H9 (cell line): ENCODE measurements at regions not wholly inside any gene's neighbourhood (a gene's known extent, or its start where the extent isn't known, plus 50 kb on each side); places are given as distances from the start of the nearest gene placed in this dataset.

Experiments
- DNase-seq: peaks from one replicate; pipeline ENCODE4 v3.0.0-alpha.2; 2017
- H2AFZ ChIP-seq: one replicate; pipeline ENCODE4 v1.6.1; 2013; ENCODE audit warnings: mild to moderate bottlenecking, low read length, control low read depth, moderate library complexity
- H2AK5ac ChIP-seq: 2 replicates; pipeline ENCODE4 v1.6.1; 2013; ENCODE audit warnings: low read length, control low read depth, mixed read lengths; ENCODE audit not compliant: insufficient read length
- H2BK120ac ChIP-seq: one replicate; pipeline ENCODE4 v1.6.1; 2013; ENCODE audit warnings: low read depth, mild to moderate bottlenecking, low read length, control low read depth, inconsistent platforms; ENCODE audit not compliant: poor library complexity, severe bottlenecking
- H2BK12ac ChIP-seq: 2 replicates; pipeline ENCODE4 v1.6.1; 2013; ENCODE audit warnings: low read length, control low read depth, mixed read lengths, low read depth; ENCODE audit not compliant: insufficient read length
- H2BK15ac ChIP-seq: 2 replicates; pipeline ENCODE4 v1.6.1; 2013; ENCODE audit warnings: low read depth, low read length, control low read depth
- H2BK20ac ChIP-seq: one replicate; pipeline ENCODE4 v1.6.1; 2013; ENCODE audit warnings: low read depth, mild to moderate bottlenecking, low read length, control low read depth, inconsistent platforms; ENCODE audit not compliant: poor library complexity, severe bottlenecking
- H2BK5ac ChIP-seq: 2 replicates; pipeline ENCODE4 v1.6.1; 2013; ENCODE audit warnings: low read length, control low read depth, mixed read lengths; ENCODE audit not compliant: insufficient read length
- H3K14ac ChIP-seq: 2 replicates; pipeline ENCODE4 v1.6.1; 2013; ENCODE audit warnings: low read length, control low read depth; ENCODE audit not compliant: insufficient read depth
- H3K18ac ChIP-seq: 2 replicates; pipeline ENCODE4 v1.6.1; 2013; ENCODE audit warnings: low read depth, mild to moderate bottlenecking, mixed read lengths, low read length, control low read depth; ENCODE audit not compliant: insufficient read length
- H3K23ac ChIP-seq: 2 replicates; pipeline ENCODE4 v1.6.1; 2013; ENCODE audit warnings: low read length, control low read depth, mixed read lengths, low read depth; ENCODE audit not compliant: insufficient read length
- H3K23me2 ChIP-seq: 2 replicates; pipeline ENCODE4 v1.6.1; 2013; ENCODE audit warnings: low read depth, mild to moderate bottlenecking, mixed read lengths, low read length, control low read depth; ENCODE audit not compliant: insufficient read length, poor library complexity, severe bottlenecking
- H3K27ac ChIP-seq: 2 replicates; pipeline ENCODE4 v1.5.1; 2013; ENCODE audit warnings: low read length, control low read depth, mixed read lengths, low read depth; ENCODE audit not compliant: insufficient read length
- H3K27me3 ChIP-seq: 2 replicates; pipeline ENCODE4 v1.6.1; 2013; ENCODE audit warnings: low read length, control low read depth, inconsistent platforms; ENCODE audit not compliant: insufficient read depth
- H3K4ac ChIP-seq: 2 replicates; pipeline ENCODE4 v1.6.1; 2013; ENCODE audit warnings: low read depth, mild to moderate bottlenecking, control low read depth, inconsistent platforms, low read length, moderate library complexity
- H3K4me1 ChIP-seq: 2 replicates; pipeline ENCODE4 v1.6.1; 2013; ENCODE audit warnings: low read length, control low read depth, inconsistent platforms; ENCODE audit not compliant: insufficient read depth
- H3K4me2 ChIP-seq: 2 replicates; pipeline ENCODE4 v1.6.1; 2013; ENCODE audit warnings: low read length, control low read depth, mixed read lengths; ENCODE audit not compliant: insufficient read length, insufficient read depth
- H3K56ac ChIP-seq: 2 replicates; pipeline ENCODE4 v1.6.1; 2013; ENCODE audit warnings: low read depth, mild to moderate bottlenecking, mixed read lengths, low read length, control low read depth; ENCODE audit not compliant: insufficient read length
- H3K79me1 ChIP-seq: 2 replicates; pipeline ENCODE4 v1.6.1; 2013; ENCODE audit warnings: low read depth, mild to moderate bottlenecking, moderate library complexity, low read length, control low read depth, inconsistent platforms; ENCODE audit not compliant: insufficient read depth, poor library complexity, severe bottlenecking
- H3K79me2 ChIP-seq: 2 replicates; pipeline ENCODE4 v1.6.1; 2013; ENCODE audit warnings: low read length, control low read depth, inconsistent platforms; ENCODE audit not compliant: insufficient read depth
- H3K9ac ChIP-seq: 2 replicates; pipeline ENCODE4 v1.6.1; 2013; ENCODE audit warnings: low read length, control low read depth, mixed read lengths; ENCODE audit not compliant: insufficient read length; ENCODE audit errors: extremely low read depth
- H3K9me3 ChIP-seq: one replicate; pipeline ENCODE4 v1.6.1; 2013; ENCODE audit warnings: low read depth, low read length, inconsistent platforms; ENCODE audit not compliant: control insufficient read depth
- H3T11ph ChIP-seq: one replicate; pipeline ENCODE4 v1.6.1; 2013; ENCODE audit warnings: mild to moderate bottlenecking, low read length, control low read depth, inconsistent platforms
- H4K20me1 ChIP-seq: one replicate; pipeline ENCODE4 v1.6.1; 2013; ENCODE audit not compliant: control insufficient read depth, insufficient read length, insufficient read depth
- H4K5ac ChIP-seq: 2 replicates; pipeline ENCODE4 v1.6.1; 2013; ENCODE audit warnings: low read depth, mild to moderate bottlenecking, mixed read lengths, low read length, control low read depth; ENCODE audit not compliant: insufficient read length
- H4K8ac ChIP-seq: replicated peaks from 2 replicates; pipeline ENCODE4 v1.6.1; 2013; ENCODE audit warnings: low read length, control low read depth, mixed read lengths, low read depth; ENCODE audit not compliant: insufficient read length
- H4K91ac ChIP-seq: 2 replicates; pipeline ENCODE4 v1.6.1; 2013; ENCODE audit warnings: low read depth, mild to moderate bottlenecking, moderate library complexity, mixed read lengths, low read length, control low read depth; ENCODE audit not compliant: insufficient read length
- H3K27ac Mint-ChIP-seq, 3 experiments: 2 replicates in 2 of 3; 3 replicates in 1 of 3; pipeline ENCODE4 v1.8.0; 2020 to 2021; ENCODE audit warnings: mixed read lengths in 3 of 3, mild to moderate bottlenecking in 1 of 3, moderate library complexity in 1 of 3
- H3K27me3 Mint-ChIP-seq: 2 replicates; pipeline ENCODE4 v1.8.0; 2021; ENCODE audit warnings: low read depth, mild to moderate bottlenecking, moderate library complexity, mixed read lengths
- H3K36me3 Mint-ChIP-seq, 3 experiments: 2 replicates in 2 of 3; 3 replicates in 1 of 3; pipeline ENCODE4 v1.8.0; 2020 to 2021; ENCODE audit warnings: low read depth in 3 of 3, mixed read lengths in 3 of 3; ENCODE audit not compliant: insufficient read depth in 1 of 3
- H3K4me1 Mint-ChIP-seq, 2 experiments: 2 replicates each; pipeline ENCODE4 v1.8.0; 2020; ENCODE audit warnings: mixed read lengths in 2 of 2
- H3K4me3 Mint-ChIP-seq, 2 experiments: 2 replicates in 1 of 2; 3 replicates in 1 of 2; pipeline ENCODE4 v1.8.0; 2020 to 2021; ENCODE audit warnings: mild to moderate bottlenecking in 2 of 2, mixed read lengths in 2 of 2, moderate library complexity in 1 of 2
- H3K9me3 Mint-ChIP-seq, 2 experiments: 2 replicates in 1 of 2; 3 replicates in 1 of 2; pipeline ENCODE4 v1.8.0; 2020; ENCODE audit warnings: mild to moderate bottlenecking in 2 of 2, mixed read lengths in 2 of 2, moderate library complexity in 1 of 2
- CTCF ChIP-seq: fragments of 200-600 bp; sonication (generic); conservative IDR thresholded peaks from 3 replicates; pipeline ENCODE4 v1.8.0; 2021; ENCODE audit warnings: antibody characterized with exemption, mild to moderate bottlenecking
- WGBS: extraction: QIAGEN DNeasy Blood & Tissue Kit; methylation state at CpG from one replicate; pipeline ENCODE4 v1.1.7; 2013; ENCODE audit warnings: missing lambda C conversion rate, low lambda C conversion rate, mixed read lengths; ENCODE audit not compliant: insufficient read length; ENCODE audit errors: extremely low coverage; 5-methylcytosine and 5-hydroxymethylcytosine counted together

GRCh38 chr7:68235937-68236336, 1239.3 kb downstream of the TYW1 start:
- Histone ChIP-seq H3K9ac (no peak overlapping the region), H2BK120ac (no peak overlapping the region), H3K79me1 (no peaks in the 10 kb centered on the region), H3K27me3 (no peaks in the 10 kb centered on the region), H3K4ac (no peak overlapping the region), H3K27ac (no peak overlapping the region), H3K4me1 (no peaks in the 10 kb centered on the region), H3K79me2 (no peaks in the 10 kb centered on the region), H2AK5ac (no peak overlapping the region), H3K4me2 (no peak overlapping the region), H2BK20ac (no peak overlapping the region), H3K9me3 (no peaks in the 10 kb centered on the region), H2BK15ac (no peak overlapping the region), H2BK5ac (no peak overlapping the region), H3T11ph (no peak overlapping the region), H4K91ac (no peak overlapping the region), H2BK12ac (no peak overlapping the region), H4K20me1 (no peaks in the 10 kb centered on the region), H3K23ac (no peak overlapping the region), H2AFZ (no peak overlapping the region), H4K8ac (no peak overlapping the region), H3K14ac (no peak overlapping the region), H3K18ac (no peak overlapping the region), H3K56ac (no peak overlapping the region), H4K5ac (no peak overlapping the region), H3K23me2 (no peaks in the 10 kb centered on the region)
- DNase-seq: no peak
- peaks cover 19 to 34% of the 10 kb centered on the region in 2 experiments for H3K9me3 Mint-ChIP-seq
- no CpG with 5 or more reads among the region's 1 CpG for WGBS
- H3K27me3 Mint-ChIP-seq: peaks cover 14% of the 10 kb centered on the region
- H3K4me1 Mint-ChIP-seq: peaks cover 19 to 28% of the 10 kb centered on the region in 2 experiments
- no peak for TF ChIP-seq CTCF
- H3K36me3 Mint-ChIP-seq: peaks cover 13 to 17% (median 14%) of the 10 kb centered on the region in 3 experiments
- no peak overlapping the region for H3K4me3 Mint-ChIP-seq
- no peak overlapping the region for H3K27ac Mint-ChIP-seq
